ENCODE measurements at regions not wholly inside any gene's neighbourhood (a gene's known extent, or its start where the extent isn't known, plus 50 kb on each side); places are given as distances from the start of the nearest gene placed in this dataset.

GRCh38 chr10:58041901-58042300, 225.8 kb downstream of the IPMK start:
- no peak overlapping the region for H3K4me3 ChIP-seq (ENCODE audit: low read depth, low read length)
- TF ChIP-seq CTCF (IDR thresholded peaks at IDR 0.05; ENCODE audit: insufficient read depth, low read length): no peak
- no peak for DNase-seq (ENCODE audit: low read depth)

GRCh38 chr10:58030208-58030607, 237.5 kb downstream of the IPMK start:
- no peak overlapping the region for H3K4me3 ChIP-seq (ENCODE audit: low read depth, low read length)
- peak; percentile 33 for DNase-seq (ENCODE audit: low read depth)
- TF ChIP-seq CTCF (IDR thresholded peaks at IDR 0.05; ENCODE audit: insufficient read depth, low read length): no peak

- no peak for TF ChIP-seq CTCF (IDR thresholded peaks at IDR 0.05; ENCODE audit: insufficient read depth, low read length)
- H3K4me3 ChIP-seq (ENCODE audit: low read depth, low read length): no peak overlapping the region
- peak; percentile 82 for DNase-seq (ENCODE audit: low read depth)
These were observed 238.9 kb downstream of the IPMK start for GRCh38 chr10:58028597-58029366.

- TF ChIP-seq CTCF (IDR thresholded peaks at IDR 0.05; ENCODE audit: insufficient read depth, low read length): no peak
- no peak for DNase-seq (ENCODE audit: low read depth)
- H3K4me3 ChIP-seq (ENCODE audit: low read depth, low read length): no peak overlapping the region
These were observed 240.3 kb downstream of the IPMK start for GRCh38 chr10:58027426-58027825.

GRCh38 chr10:58026036-58026435, 241.7 kb downstream of the IPMK start:
- TF ChIP-seq CTCF (IDR thresholded peaks at IDR 0.05; ENCODE audit: insufficient read depth, low read length): no peak
- DNase-seq (ENCODE audit: low read depth): no peak
- no peak overlapping the region for H3K4me3 ChIP-seq (ENCODE audit: low read depth, low read length)

- TF ChIP-seq CTCF (IDR thresholded peaks at IDR 0.05; ENCODE audit: insufficient read depth, low read length): no peak
- peak; percentile 76 for DNase-seq (ENCODE audit: low read depth)
- H3K4me3 ChIP-seq (ENCODE audit: low read depth, low read length): no peak overlapping the region
These were observed 244.2 kb downstream of the IPMK start for GRCh38 chr10:58023341-58024073.

Data from fibroblast of the aortic adventitia (primary cell).